HUES48 (cell line): ENCODE measurements at regions not wholly inside any gene's neighbourhood (a gene's known extent, or its start where the extent isn't known, plus 50 kb on each side); places are given as distances from the start of the nearest gene placed in this dataset.
"Not testable (repeated sequence)": the region's sequence is repeated elsewhere in the genome, so short reads cannot be mapped to it uniquely, and the experiment has no call there.

Experiments used
- H3K27ac ChIP-seq: one replicate; pipeline ENCODE4 v1.7.0; 2013; ENCODE audit warnings: low read depth, low read length, inconsistent platforms
- H3K27me3 ChIP-seq: 2 replicates; pipeline ENCODE4 v1.6.1; 2013; ENCODE audit warnings: mild to moderate bottlenecking, low read length; ENCODE audit not compliant: control insufficient read depth, insufficient read depth
- H3K36me3 ChIP-seq: 2 replicates; pipeline ENCODE4 v1.6.1; 2013; ENCODE audit warnings: low read length; ENCODE audit not compliant: control insufficient read depth, insufficient read depth
- H3K4me1 ChIP-seq: 2 replicates; pipeline ENCODE4 v1.6.1; 2013; ENCODE audit warnings: mild to moderate bottlenecking, low read length; ENCODE audit not compliant: control insufficient read depth, insufficient read depth
- H3K4me3 ChIP-seq: 2 replicates; pipeline ENCODE4 v1.5.1; 2013; ENCODE audit warnings: mild to moderate bottlenecking, low read depth, low read length
- H3K9ac ChIP-seq: 2 replicates; pipeline ENCODE4 v1.6.1; 2013; ENCODE audit warnings: mild to moderate bottlenecking, low read depth, low read length, moderate library complexity
- H3K9me3 ChIP-seq: 2 replicates; pipeline ENCODE4 v1.6.1; 2013; ENCODE audit warnings: low read length; ENCODE audit not compliant: control insufficient read depth, insufficient read depth

- Histone ChIP-seq H3K27me3 (no peaks in the 10 kb centered on the region), H3K27ac (no peak overlapping the region), H3K9me3 (no peaks in the 10 kb centered on the region), H3K9ac (no peak overlapping the region), H3K4me1 (no peaks in the 10 kb centered on the region), H3K36me3 (no peaks in the 10 kb centered on the region), H3K4me3 (no peak overlapping the region)
These were observed 193.4 kb upstream of the PRSS58 start for GRCh38 chr7:142451296-142451695.

- Histone ChIP-seq H3K36me3 (no peaks in the 10 kb centered on the region), H3K9me3 (no peaks in the 10 kb centered on the region), H3K27me3 (no peaks in the 10 kb centered on the region), H3K27ac (no peak overlapping the region), H3K9ac (no peak overlapping the region), H3K4me3 (no peak overlapping the region), H3K4me1 (no peaks in the 10 kb centered on the region)
These were observed 192.8 kb upstream of the PRSS58 start for GRCh38 chr7:142450695-142451094.

GRCh38 chr7:142450206-142450605 lies 192.3 kb upstream of the PRSS58 start:
- peaks cover 4% of the 10 kb centered on the region for H3K4me1 ChIP-seq
- H3K9ac ChIP-seq: no peak overlapping the region
- no peak overlapping the region for H3K4me3 ChIP-seq
- H3K27me3 ChIP-seq: no peaks in the 10 kb centered on the region
- no peaks in the 10 kb centered on the region for H3K36me3 ChIP-seq
- no peaks in the 10 kb centered on the region for H3K9me3 ChIP-seq
- H3K27ac ChIP-seq: no peak overlapping the region

GRCh38 chr7:142448857-142449256 lies 191.0 kb upstream of the PRSS58 start:
- H3K4me1 ChIP-seq, H3K27me3 ChIP-seq: not testable (repeated sequence)

GRCh38 chr7:142447762-142448161 lies 189.9 kb upstream of the PRSS58 start:
- H3K4me3 ChIP-seq: no peak overlapping the region
- H3K9me3 ChIP-seq: no peaks in the 10 kb centered on the region
- no peak overlapping the region for H3K9ac ChIP-seq
- peaks cover 8% of the 10 kb centered on the region for H3K4me1 ChIP-seq
- H3K27me3 ChIP-seq: no peaks in the 10 kb centered on the region
- no peak overlapping the region for H3K27ac ChIP-seq
- H3K36me3 ChIP-seq: no peaks in the 10 kb centered on the region

More at GRCh38 chr7:142448857-142449256, 191.0 kb upstream of the PRSS58 start:
- not testable (repeated sequence) for H3K9me3 ChIP-seq, H3K27ac ChIP-seq, H3K4me3 ChIP-seq, H3K36me3 ChIP-seq, H3K9ac ChIP-seq

GRCh38 chr7:142445019-142445686 lies 187.3 kb upstream of the PRSS58 start:
- Histone ChIP-seq H3K9me3 (no peaks in the 10 kb centered on the region), H3K27me3 (no peaks in the 10 kb centered on the region), H3K4me1 (peaks cover 25% of the 10 kb centered on the region), H3K36me3 (no peaks in the 10 kb centered on the region), H3K4me3 (no peak overlapping the region), H3K9ac (no peak overlapping the region), H3K27ac (no peak overlapping the region)

GRCh38 chr7:142443216-142444010 lies 185.6 kb upstream of the PRSS58 start:
- Histone ChIP-seq H3K4me3 (no peak overlapping the region), H3K4me1 (peaks cover 26% of the 10 kb centered on the region), H3K27ac (no peak overlapping the region), H3K9me3 (no peaks in the 10 kb centered on the region), H3K27me3 (no peaks in the 10 kb centered on the region), H3K9ac (no peak overlapping the region), H3K36me3 (no peaks in the 10 kb centered on the region)

- H3K27me3 ChIP-seq: no peaks in the 10 kb centered on the region
- H3K36me3 ChIP-seq: no peaks in the 10 kb centered on the region
- peaks cover 27% of the 10 kb centered on the region for H3K4me1 ChIP-seq
- H3K4me3 ChIP-seq: no peak overlapping the region
- H3K9me3 ChIP-seq: no peaks in the 10 kb centered on the region
- no peak overlapping the region for H3K9ac ChIP-seq
- H3K27ac ChIP-seq: no peak overlapping the region
These were observed 184.5 kb upstream of the PRSS58 start for GRCh38 chr7:142442396-142442795.

- Histone ChIP-seq H3K9me3 (no peaks in the 10 kb centered on the region), H3K27me3 (no peaks in the 10 kb centered on the region), H3K4me1 (peaks cover 27% of the 10 kb centered on the region), H3K9ac (no peak overlapping the region), H3K36me3 (no peaks in the 10 kb centered on the region), H3K27ac (peak overlapping the region; percentile 37), H3K4me3 (no peak overlapping the region)
These were observed 183.1 kb upstream of the PRSS58 start for GRCh38 chr7:142440906-142441411.

- H3K4me1 ChIP-seq: peaks cover 25% of the 10 kb centered on the region
- no peaks in the 10 kb centered on the region for H3K9me3 ChIP-seq
- peak overlapping the region; percentile 39 for H3K27ac ChIP-seq
- H3K27me3 ChIP-seq: no peaks in the 10 kb centered on the region
- no peak overlapping the region for H3K9ac ChIP-seq
- no peak overlapping the region for H3K4me3 ChIP-seq
- no peaks in the 10 kb centered on the region for H3K36me3 ChIP-seq
These were observed 182.5 kb upstream of the PRSS58 start for GRCh38 chr7:142440219-142440905.

GRCh38 chr7:142439739-142440138 lies 181.9 kb upstream of the PRSS58 start:
- no peaks in the 10 kb centered on the region for H3K27me3 ChIP-seq
- no peaks in the 10 kb centered on the region for H3K36me3 ChIP-seq
- H3K9me3 ChIP-seq: no peaks in the 10 kb centered on the region
- no peak overlapping the region for H3K9ac ChIP-seq
- peak overlapping the region; percentile 39 for H3K27ac ChIP-seq
- H3K4me1 ChIP-seq: peaks cover 21% of the 10 kb centered on the region
- no peak overlapping the region for H3K4me3 ChIP-seq
